ENCODE measurements at regions not wholly inside any gene's neighbourhood (a gene's known extent, or its start where the extent isn't known, plus 50 kb on each side); places are given as distances from the start of the nearest gene placed in this dataset.

DNA sequence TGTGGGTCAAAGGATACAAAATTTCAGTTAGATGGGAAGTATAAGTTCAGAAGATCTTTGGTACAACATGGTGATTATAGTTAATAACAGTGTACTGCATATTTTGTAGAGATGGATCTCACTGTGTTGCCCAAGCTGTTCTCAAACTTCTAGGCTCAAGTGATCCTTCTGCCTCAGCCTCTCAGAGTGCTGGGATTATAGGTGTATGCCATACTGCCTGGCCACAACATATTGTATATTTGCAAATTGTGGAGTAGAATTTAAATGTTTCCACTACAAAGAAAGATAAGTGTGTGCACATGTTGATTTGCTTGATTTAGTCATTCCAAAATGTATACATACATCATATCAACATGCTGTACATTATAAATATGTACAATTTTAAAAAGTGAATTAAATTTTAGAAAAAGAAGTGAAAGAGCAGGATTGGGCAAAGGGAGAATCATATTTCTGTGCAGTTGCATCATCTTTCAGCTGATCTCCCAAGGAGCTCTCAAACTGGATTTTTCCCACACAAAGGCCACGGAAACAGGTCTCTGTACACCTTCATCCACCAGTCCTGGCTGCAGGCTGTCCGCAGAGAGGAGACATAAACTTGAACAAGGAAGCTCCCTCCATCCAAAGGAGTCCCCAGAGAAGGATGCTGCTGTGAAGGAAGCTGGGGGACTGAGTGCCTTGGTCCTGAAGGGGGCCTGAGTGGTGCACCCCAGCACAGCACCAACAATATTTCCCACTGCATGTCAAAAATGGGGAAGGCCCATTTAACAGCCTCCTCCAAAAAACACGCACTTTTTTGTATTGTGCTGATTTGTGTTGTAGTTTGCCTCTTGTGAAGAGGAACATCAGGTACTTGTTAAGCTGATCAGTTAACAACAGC is 217.1 kb upstream of the GHITM start:
- Histone ChIP-seq H3K27ac (no peak overlapping the region), H3K9me3 (no peaks in the 10 kb centered on the region), H3K4me1 (peaks cover 0 to 4% (median 0%) of the 10 kb centered on the region in 12 donors), H3K4me3 (no peak overlapping the region), H3K27me3 (peaks cover 0 to 5% (median 0%) of the 10 kb centered on the region in 9 donors), H3K36me3 (no peaks in the 10 kb centered on the region)
- ATAC-seq = no peak
- TF ChIP-seq, protein P1, sequence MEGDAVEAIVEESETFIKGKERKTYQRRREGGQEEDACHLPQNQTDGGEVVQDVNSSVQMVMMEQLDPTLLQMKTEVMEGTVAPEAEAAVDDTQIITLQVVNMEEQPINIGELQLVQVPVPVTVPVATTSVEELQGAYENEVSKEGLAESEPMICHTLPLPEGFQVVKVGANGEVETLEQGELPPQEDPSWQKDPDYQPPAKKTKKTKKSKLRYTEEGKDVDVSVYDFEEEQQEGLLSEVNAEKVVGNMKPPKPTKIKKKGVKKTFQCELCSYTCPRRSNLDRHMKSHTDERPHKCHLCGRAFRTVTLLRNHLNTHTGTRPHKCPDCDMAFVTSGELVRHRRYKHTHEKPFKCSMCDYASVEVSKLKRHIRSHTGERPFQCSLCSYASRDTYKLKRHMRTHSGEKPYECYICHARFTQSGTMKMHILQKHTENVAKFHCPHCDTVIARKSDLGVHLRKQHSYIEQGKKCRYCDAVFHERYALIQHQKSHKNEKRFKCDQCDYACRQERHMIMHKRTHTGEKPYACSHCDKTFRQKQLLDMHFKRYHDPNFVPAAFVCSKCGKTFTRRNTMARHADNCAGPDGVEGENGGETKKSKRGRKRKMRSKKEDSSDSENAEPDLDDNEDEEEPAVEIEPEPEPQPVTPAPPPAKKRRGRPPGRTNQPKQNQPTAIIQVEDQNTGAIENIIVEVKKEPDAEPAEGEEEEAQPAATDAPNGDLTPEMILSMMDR (IDR thresholded peaks at IDR 0.05) = no peak
- DNase-seq = no peak
- intact Hi-C loops (cut with DNase I) = no loop called here
- WGBS, 4 donors = 86 to 92% (median 87%) methylated on average over 3 of the region's 3 CpGs

DNA sequence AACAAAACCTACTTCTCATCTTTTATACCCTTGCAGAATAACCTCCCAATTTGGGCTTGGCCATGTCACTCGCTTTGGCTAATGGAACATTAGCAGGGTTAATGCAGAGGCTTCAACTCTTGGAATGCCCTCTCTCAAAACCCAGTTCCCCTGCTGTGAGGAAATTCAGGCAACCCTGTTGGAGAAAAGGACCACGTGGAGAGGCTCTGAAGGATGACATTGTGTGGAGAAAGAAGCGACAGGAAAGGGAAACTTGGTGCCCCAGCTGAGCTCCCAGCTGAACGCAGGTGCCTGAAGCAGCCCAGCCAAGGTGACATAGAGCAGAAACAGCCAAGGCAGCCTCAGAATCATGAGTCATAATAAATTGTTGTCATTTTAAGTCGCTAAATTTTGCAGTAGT is 214.2 kb upstream of the GHITM start:
- Histone ChIP-seq H3K4me1 (no peaks in the 10 kb centered on the region), H3K27me3 (no peaks in the 10 kb centered on the region), H3K36me3 (no peaks in the 10 kb centered on the region), H3K27ac (no peak overlapping the region), H3K9me3 (no peaks in the 10 kb centered on the region), H3K4me3 (no peak overlapping the region)
- WGBS, 4 donors = 36 to 50% (median 42%) methylated on average over 5 of the region's 5 CpGs
- no peak for TF ChIP-seq POLR2A (IDR thresholded peaks at IDR 0.05)
- TF ChIP-seq, protein P1 (IDR thresholded peaks at IDR 0.05) = no peak
- ATAC-seq = no peak
- intact Hi-C loops (cut with DNase I) = no loop called here
- DNase-seq = no peak

DNA sequence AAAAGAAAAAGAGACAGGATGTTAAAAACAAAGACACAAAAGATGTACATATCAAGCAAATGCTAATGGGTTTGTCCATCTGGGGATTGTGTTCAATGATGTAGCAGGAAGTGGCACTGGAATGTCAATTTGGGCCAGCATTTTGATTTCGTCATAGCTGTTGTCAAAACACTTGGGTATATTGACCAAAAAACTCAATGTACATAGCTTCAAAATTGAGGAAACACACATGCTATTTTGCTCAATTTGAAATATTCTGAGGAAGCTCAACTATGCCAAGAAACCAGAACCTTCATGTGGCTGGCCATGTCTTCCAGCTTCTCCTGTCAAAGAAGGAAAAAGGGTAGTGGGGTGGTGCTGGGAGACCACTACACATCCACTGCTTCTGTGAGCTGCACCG is 212.7 kb upstream of the GHITM start:
- Histone ChIP-seq H3K9me3 (no peaks in the 10 kb centered on the region), H3K4me3 (no peak overlapping the region), H3K27me3 (no peaks in the 10 kb centered on the region), H3K27ac (no peak overlapping the region), H3K4me1 (no peaks in the 10 kb centered on the region), H3K36me3 (no peaks in the 10 kb centered on the region)
- ATAC-seq (no peak), DNase-seq (no peak)
- intact Hi-C loops (cut with DNase I) = no loop called here
- WGBS, 4 donors = 66 to 75% (median 71%) methylated on average over 2 of the region's 2 CpGs
- TF ChIP-seq, protein P1 (IDR thresholded peaks at IDR 0.05) = no peak
- no peak for TF ChIP-seq POLR2A (IDR thresholded peaks at IDR 0.05)

DNA sequence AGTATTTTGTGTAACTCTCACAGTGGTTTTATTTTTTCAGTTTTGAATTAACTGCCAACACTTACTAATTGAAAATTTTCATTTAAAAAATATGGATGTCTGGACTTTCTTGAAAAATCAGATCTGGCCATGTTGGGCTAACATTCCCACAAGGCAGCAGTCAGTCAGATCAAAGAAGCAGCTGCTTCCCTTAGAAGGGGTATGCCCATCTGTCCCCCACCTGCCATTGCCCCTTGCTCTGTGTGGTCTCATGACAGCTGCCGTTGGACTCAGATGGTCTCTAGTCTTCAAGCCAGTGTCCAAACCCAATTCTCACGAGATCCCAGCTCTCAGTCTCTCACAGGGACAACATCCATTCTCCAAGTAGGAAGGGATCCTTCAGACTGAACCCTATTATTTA is 212.1 kb upstream of the GHITM start:
- Histone ChIP-seq H3K4me1 (no peaks in the 10 kb centered on the region), H3K4me3 (no peak overlapping the region), H3K36me3 (no peaks in the 10 kb centered on the region), H3K9me3 (no peaks in the 10 kb centered on the region), H3K27me3 (no peaks in the 10 kb centered on the region), H3K27ac (no peak overlapping the region)
- TF ChIP-seq, protein P1 (IDR thresholded peaks at IDR 0.05) = no peak
- no peak for TF ChIP-seq POLR2A (IDR thresholded peaks at IDR 0.05)
- 77 to 81% (median 79%) methylated on average over 2 of the region's 2 CpGs for WGBS, 4 donors
- no peak for ATAC-seq
- DNase-seq = no peak
- intact Hi-C loops (cut with DNase I) = no loop called here

Measured in heart left ventricle (tissue), 16 donors.